ENCODE measurements at regions not wholly inside any gene's neighbourhood (a gene's known extent, or its start where the extent isn't known, plus 50 kb on each side); places are given as distances from the start of the nearest gene placed in this dataset.

- no peak for DNase-seq
These were observed 1048.4 kb downstream of the MAT2B start for GRCh38 chr5:164553851-164554250.

- DNase-seq, result no peak
These were observed 1050.4 kb downstream of the MAT2B start for GRCh38 chr5:164555809-164556208.

- DNase-seq, result no peak
These were observed 1054.8 kb downstream of the MAT2B start for GRCh38 chr5:164560216-164560615.

GRCh38 chr5:164561933-164562872 is 1056.8 kb downstream of the MAT2B start:
- no peak for DNase-seq

- DNase-seq, result no peak
These were observed 1058.0 kb downstream of the MAT2B start for GRCh38 chr5:164563370-164563769.

- DNase-seq, result no peak
These were observed 1068.0 kb downstream of the MAT2B start for GRCh38 chr5:164573397-164573796.

- no peak for DNase-seq
These were observed 1071.8 kb downstream of the MAT2B start for GRCh38 chr5:164577201-164577600.

- no peak for DNase-seq
These were observed 1072.3 kb downstream of the MAT2B start for GRCh38 chr5:164577742-164578141.

GRCh38 chr5:164578401-164578800 is 1073.0 kb downstream of the MAT2B start:
- no peak for DNase-seq

GRCh38 chr5:164578911-164579310 is 1073.5 kb downstream of the MAT2B start:
- no peak for DNase-seq

- no peak for DNase-seq
These were observed 1074.7 kb downstream of the MAT2B start for GRCh38 chr5:164580155-164580554.

GRCh38 chr5:164581889-164582288 is 1076.5 kb downstream of the MAT2B start:
- DNase-seq, result no peak

- no peak for DNase-seq
These were observed 1088.6 kb downstream of the MAT2B start for GRCh38 chr5:164593982-164594381.

GRCh38 chr5:164597293-164597900 is 1092.0 kb downstream of the MAT2B start:
- DNase-seq, result no peak

GRCh38 chr5:164600274-164600673 is 1094.9 kb downstream of the MAT2B start:
- DNase-seq, result no peak

- DNase-seq, result no peak
These were observed 1095.6 kb downstream of the MAT2B start for GRCh38 chr5:164600929-164601535.

- DNase-seq, result no peak
These were observed 1103.1 kb downstream of the MAT2B start for GRCh38 chr5:164608507-164608906.

GRCh38 chr5:164610374-164610773 is 1105.0 kb downstream of the MAT2B start:
- no peak for DNase-seq

- no peak for DNase-seq
These were observed 1109.3 kb downstream of the MAT2B start for GRCh38 chr5:164614707-164615106.

GRCh38 chr5:164617290-164617689 is 1111.9 kb downstream of the MAT2B start:
- no peak for DNase-seq

GRCh38 chr5:164627021-164627420 is 1121.6 kb downstream of the MAT2B start:
- DNase-seq, result no peak

GRCh38 chr5:164636456-164636855 is 1131.0 kb downstream of the MAT2B start:
- no peak for DNase-seq

- no peak for DNase-seq
These were observed 1132.6 kb downstream of the MAT2B start for GRCh38 chr5:164637931-164638521.
